AG04450 (cell line): ENCODE measurements at regions not wholly inside any gene's neighbourhood (a gene's known extent, or its start where the extent isn't known, plus 50 kb on each side); places are given as distances from the start of the nearest gene placed in this dataset.

Experiments
- CTCF ChIA-PET: fragments of 300-600, 350-600 bp; formaldehyde crosslinking; extraction: SDS; loops from one replicate; lab custom pipeline; 2022; ENCODE audit warnings: antibody characterized with exemption, inconsistent platforms; lab: Charles Lee
- POLR2A ChIA-PET: fragments of 350-600 bp; formaldehyde crosslinking; extraction: SDS; loops from one replicate; lab custom pipeline; 2021; ENCODE audit warnings: antibody characterized with exemption, inconsistent platforms; lab: Yijun Ruan, JAX
- DNase-seq: peaks from one replicate; pipeline ENCODE4 v3.0.0-alpha.2; 2011; ENCODE audit warnings: low read depth, low spot score
- H3K27ac ChIP-seq: one replicate; pipeline ENCODE4 v1.5.1; 2012; ENCODE audit warnings: low read depth, low read length, control low read depth
- H3K27me3 ChIP-seq: one replicate; pipeline ENCODE4 v1.6.0; 2012; ENCODE audit warnings: low read length; ENCODE audit not compliant: control insufficient read depth, insufficient read depth
- H3K4me3 ChIP-seq: 2 replicates; pipeline ENCODE4 v1.5.1; 2011; ENCODE audit warnings: mild to moderate bottlenecking, low read depth, low read length, control low read depth
- H3K9me3 ChIP-seq: 2 replicates; pipeline ENCODE4 v1.5.1; 2012; ENCODE audit warnings: low read length; ENCODE audit not compliant: control insufficient read depth, insufficient read depth
- CTCF ChIP-seq: IDR thresholded peaks from 2 replicates; pipeline ENCODE4 v1.5.1; 2011; ENCODE audit warnings: low read depth, low read length, control low read depth, inconsistent platforms

GRCh38 chr20:4560667-4561066 lies 125.6 kb upstream of the PRNP start:
- Histone ChIP-seq H3K9me3 (no peaks in the 10 kb centered on the region), H3K27ac (no peak overlapping the region), H3K4me3 (no peak overlapping the region), H3K27me3 (no peaks in the 10 kb centered on the region)
- no peak for TF ChIP-seq CTCF
- CTCF ChIA-PET = no interaction called here
- POLR2A ChIA-PET = interaction anchor here (0.7 to 1.2 kb wide), 3 partner anchors 13 to 42 kb away, joined by 3 read pairs; no protein-coding TSS in a partner anchor
- peak; percentile 59 for DNase-seq

DNA sequence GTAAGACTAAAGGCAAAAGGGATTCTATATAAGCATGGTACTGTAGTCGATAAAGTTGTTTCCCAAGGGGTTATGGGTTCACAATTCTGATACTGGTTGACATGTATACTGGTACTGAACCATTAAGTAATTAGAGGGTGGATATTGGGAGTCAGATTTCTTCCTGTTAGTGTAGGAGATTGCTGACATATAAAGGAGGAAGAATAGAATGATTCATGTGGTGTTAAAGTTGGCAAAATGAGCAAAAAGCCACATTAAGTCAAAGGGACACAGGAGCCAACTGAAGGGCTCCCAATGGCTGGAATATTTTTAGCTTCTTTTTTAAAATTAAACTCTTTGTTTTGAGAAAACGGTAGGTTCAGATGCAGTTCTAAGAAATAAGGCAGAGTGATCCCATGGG lies 126.3 kb upstream of the PRNP start:
- Histone ChIP-seq H3K4me3 (no peak overlapping the region), H3K27me3 (no peaks in the 10 kb centered on the region), H3K9me3 (no peaks in the 10 kb centered on the region), H3K27ac (no peak overlapping the region)
- DNase-seq = no peak
- CTCF ChIA-PET = no interaction called here
- POLR2A ChIA-PET = interaction anchor here (0.8 to 1.2 kb wide), 2 partner anchors 14 to 27 kb away, joined by 3 read pairs; no protein-coding TSS in a partner anchor
- no peak for TF ChIP-seq CTCF

GRCh38 chr20:4559106-4559505 lies 127.2 kb upstream of the PRNP start:
- no peak for DNase-seq
- ChIA-PET POLR2A (no interaction called here), CTCF (no interaction called here)
- Histone ChIP-seq H3K27me3 (no peaks in the 10 kb centered on the region), H3K4me3 (no peak overlapping the region), H3K9me3 (no peaks in the 10 kb centered on the region), H3K27ac (no peak overlapping the region)
- TF ChIP-seq CTCF = no peak

DNA sequence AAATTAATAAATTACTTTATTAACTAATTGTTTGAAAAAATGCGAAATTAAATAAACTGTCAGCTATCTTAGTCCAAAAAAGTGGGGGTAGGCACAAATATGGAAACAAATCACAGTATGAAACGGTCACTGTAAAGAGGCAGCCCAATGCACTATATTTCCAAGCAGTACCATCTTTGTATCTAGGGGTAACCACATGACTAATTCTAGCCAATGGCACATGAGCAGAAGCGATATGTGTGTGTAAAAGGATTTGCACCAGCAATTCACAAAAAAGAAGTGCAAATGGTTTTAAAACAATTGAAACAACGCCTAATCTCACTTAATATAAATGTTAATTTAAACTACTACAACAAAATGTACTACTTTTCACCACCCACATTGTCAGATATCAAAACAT lies 129.5 kb upstream of the PRNP start:
- Histone ChIP-seq H3K27ac (no peak overlapping the region), H3K27me3 (no peaks in the 10 kb centered on the region), H3K9me3 (no peaks in the 10 kb centered on the region), H3K4me3 (no peak overlapping the region)
- no peak for DNase-seq
- ChIA-PET POLR2A (no interaction called here), CTCF (no interaction called here)
- TF ChIP-seq CTCF = no peak

- no peak overlapping the region for H3K27ac ChIP-seq
- H3K27me3 ChIP-seq = no peaks in the 10 kb centered on the region
- no peak for TF ChIP-seq CTCF
- DNase-seq = peak; percentile 58
- H3K4me3 ChIP-seq = no peak overlapping the region
- POLR2A ChIA-PET = no interaction called here
- no peaks in the 10 kb centered on the region for H3K9me3 ChIP-seq
- CTCF ChIA-PET = no interaction called here
These were observed 130.9 kb upstream of the PRNP start for GRCh38 chr20:4555188-4555890.
